Stimulated activated effector memory CD8-positive, alpha-beta T cell treated with anti-CD3 and anti-CD28 coated beads, Interleukin-12 subunit alpha, Interleukin-12 subunit beta, amount 100 ng/mL, for 72 hours (primary cell): ENCODE measurements at regions not wholly inside any gene's neighbourhood (a gene's known extent, or its start where the extent isn't known, plus 50 kb on each side); places are given as distances from the start of the nearest gene placed in this dataset.

ENCODE experiments used
- ATAC-seq: fragments of 150-1000 bp; cut with Tn5 transposase; 2 replicates; pipeline ENCODE4 v1.10.0; 2021
- DNase-seq, 2 donors: peaks; one replicate each; pipeline ENCODE4 v3.0.0; 2021 to 2022; ENCODE audit warnings: low spot score in 2 of 2
- H3K27ac Mint-ChIP-seq: one replicate; pipeline ENCODE4 v1.8.0; 2022; ENCODE audit warnings: mild to moderate bottlenecking, mixed read lengths
- H3K36me3 Mint-ChIP-seq: one replicate; pipeline ENCODE4 v1.8.0; 2022; ENCODE audit warnings: mild to moderate bottlenecking, mixed read lengths
- H3K4me1 Mint-ChIP-seq: one replicate; pipeline ENCODE4 v1.8.0; 2022; ENCODE audit warnings: mixed read lengths
- H3K4me3 Mint-ChIP-seq: one replicate; pipeline ENCODE4 v1.8.0; 2022; ENCODE audit warnings: mild to moderate bottlenecking, mixed read lengths
- H3K9me3 Mint-ChIP-seq: one replicate; pipeline ENCODE4 v1.8.0; 2022; ENCODE audit warnings: mixed read lengths

DNA sequence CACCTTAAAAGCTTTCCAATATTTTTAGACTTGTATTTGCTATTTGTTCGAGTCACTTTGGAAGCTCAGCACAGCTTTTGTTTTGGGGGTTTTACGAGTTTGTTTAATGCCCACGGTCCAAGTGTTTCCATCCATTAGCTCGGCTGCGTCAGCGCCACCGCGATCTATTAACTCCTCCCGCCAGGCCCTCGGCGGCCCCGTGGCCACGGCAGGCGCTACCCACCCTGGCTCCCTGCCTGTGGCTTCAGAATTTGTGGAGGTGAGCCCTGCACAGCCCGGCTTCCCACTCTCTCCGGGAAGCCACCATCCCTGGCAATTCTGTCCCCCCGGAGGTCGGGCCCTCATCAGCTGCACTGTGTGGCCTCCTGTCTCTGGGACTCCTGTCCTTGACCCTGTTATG, 648.5 kb downstream of the BRD1 start:
- H3K4me1 Mint-ChIP-seq: no peaks in the 10 kb centered on the region
- no peak for ATAC-seq
- H3K36me3 Mint-ChIP-seq: no peaks in the 10 kb centered on the region
- H3K4me3 Mint-ChIP-seq: no peak overlapping the region
- no peaks in the 10 kb centered on the region for H3K9me3 Mint-ChIP-seq
- no peak overlapping the region for H3K27ac Mint-ChIP-seq
- DNase-seq: no peak

- Mint-ChIP-seq H3K36me3 (no peaks in the 10 kb centered on the region), H3K9me3 (no peaks in the 10 kb centered on the region), H3K27ac (no peak overlapping the region), H3K4me1 (no peaks in the 10 kb centered on the region), H3K4me3 (no peak overlapping the region)
- ATAC-seq (no peak), DNase-seq (no peak)
These were observed 649.2 kb downstream of the BRD1 start for GRCh38 chr22:49178246-49179005.

DNA sequence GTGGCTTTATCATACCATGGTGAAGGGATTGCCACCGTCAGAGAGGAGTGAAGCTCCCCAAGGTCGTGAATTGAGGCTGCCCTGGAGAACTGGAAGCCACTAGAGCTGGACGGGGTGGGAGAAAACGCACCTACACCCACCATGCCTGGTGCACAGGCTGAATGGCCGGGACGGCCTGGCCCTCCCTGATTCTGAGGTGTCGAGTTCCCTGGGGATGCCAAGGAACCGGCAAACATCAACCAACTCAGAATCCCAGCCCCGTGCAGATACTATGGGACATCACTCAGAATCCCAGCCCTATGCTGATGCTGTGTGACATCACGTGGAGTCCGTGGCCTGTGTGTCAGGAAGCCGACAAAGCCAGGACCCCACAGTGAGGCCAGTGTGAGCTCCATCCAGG, 650.0 kb downstream of the BRD1 start:
- Mint-ChIP-seq H3K9me3 (no peaks in the 10 kb centered on the region), H3K4me1 (no peaks in the 10 kb centered on the region), H3K36me3 (no peaks in the 10 kb centered on the region), H3K27ac (no peak overlapping the region), H3K4me3 (no peak overlapping the region)
- no peak for ATAC-seq
- DNase-seq: no peak

GRCh38 chr22:49176956-49177355, 650.7 kb downstream of the BRD1 start:
- Mint-ChIP-seq H3K27ac (no peak overlapping the region), H3K36me3 (no peaks in the 10 kb centered on the region), H3K4me1 (no peaks in the 10 kb centered on the region), H3K9me3 (no peaks in the 10 kb centered on the region), H3K4me3 (no peak overlapping the region)
- DNase-seq (no peak), ATAC-seq (no peak)

GRCh38 chr22:49170053-49170452, 657.6 kb downstream of the BRD1 start:
- DNase-seq (no peak), ATAC-seq (no peak)
- Mint-ChIP-seq H3K36me3 (no peaks in the 10 kb centered on the region), H3K4me1 (no peaks in the 10 kb centered on the region), H3K4me3 (no peak overlapping the region), H3K27ac (no peak overlapping the region), H3K9me3 (peaks cover 5% of the 10 kb centered on the region)

- Mint-ChIP-seq H3K36me3 (no peaks in the 10 kb centered on the region), H3K27ac (no peak overlapping the region), H3K4me3 (no peak overlapping the region), H3K4me1 (no peaks in the 10 kb centered on the region), H3K9me3 (peaks cover 5% of the 10 kb centered on the region)
- DNase-seq (no peak), ATAC-seq (no peak)
These were observed 658.5 kb downstream of the BRD1 start for GRCh38 chr22:49169074-49169744.

DNA sequence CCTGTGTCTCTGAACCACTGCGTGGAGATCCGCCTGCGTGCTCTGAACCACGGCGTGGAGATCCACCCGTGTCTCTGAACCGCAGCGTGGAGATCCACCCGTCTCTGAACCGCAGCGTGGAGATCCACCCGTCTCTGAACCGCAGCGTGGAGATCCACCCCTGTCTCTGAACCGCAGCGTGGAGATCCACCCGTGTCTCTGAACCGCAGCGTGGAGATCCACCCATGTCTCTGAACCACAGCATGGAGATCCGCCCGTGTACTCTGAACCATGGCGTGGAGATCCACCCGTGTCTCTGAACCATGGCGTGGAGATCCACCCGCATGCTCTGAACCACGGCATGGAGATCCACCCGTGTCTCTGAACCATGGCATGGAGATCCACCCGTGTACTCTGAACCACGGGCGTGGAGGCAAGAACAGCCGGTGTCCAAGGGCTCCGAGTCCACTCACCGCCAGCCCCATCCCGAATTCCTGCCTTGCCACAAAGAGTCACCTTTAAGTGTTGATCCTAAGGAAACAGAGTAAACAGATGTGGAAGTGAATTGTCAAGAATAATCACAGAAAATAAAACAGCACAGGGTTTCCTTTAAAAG, 659.4 kb downstream of the BRD1 start:
- Mint-ChIP-seq H3K27ac (no peak overlapping the region), H3K9me3 (peaks cover 5% of the 10 kb centered on the region), H3K36me3 (no peaks in the 10 kb centered on the region), H3K4me1 (no peaks in the 10 kb centered on the region), H3K4me3 (no peak overlapping the region)
- ATAC-seq (no peak), DNase-seq (no peak)

DNA sequence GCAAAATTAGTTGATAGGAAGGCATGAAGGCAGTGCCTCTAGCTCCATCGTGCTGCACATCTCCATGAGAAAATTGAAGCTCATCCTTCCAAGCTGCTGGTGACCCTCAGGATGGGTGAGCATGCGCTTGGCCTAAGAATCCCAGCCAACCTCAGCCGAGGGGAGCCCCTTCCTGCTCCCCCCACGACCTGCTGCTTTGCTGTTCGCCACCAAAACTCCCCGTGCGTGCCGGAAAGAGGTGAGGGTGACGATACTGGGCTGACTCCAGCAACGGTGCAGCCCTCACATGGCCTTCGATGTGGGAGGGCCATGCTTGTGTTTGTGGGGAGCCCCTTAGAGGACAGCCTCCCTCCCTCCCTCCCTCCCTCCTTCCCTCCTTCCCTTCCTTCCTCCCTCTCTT, 660.9 kb downstream of the BRD1 start:
- no peak overlapping the region for H3K27ac Mint-ChIP-seq
- H3K36me3 Mint-ChIP-seq: no peaks in the 10 kb centered on the region
- no peak for ATAC-seq
- H3K4me1 Mint-ChIP-seq: no peaks in the 10 kb centered on the region
- DNase-seq: no peak
- no peak overlapping the region for H3K4me3 Mint-ChIP-seq
- H3K9me3 Mint-ChIP-seq: peaks cover 5% of the 10 kb centered on the region

DNA sequence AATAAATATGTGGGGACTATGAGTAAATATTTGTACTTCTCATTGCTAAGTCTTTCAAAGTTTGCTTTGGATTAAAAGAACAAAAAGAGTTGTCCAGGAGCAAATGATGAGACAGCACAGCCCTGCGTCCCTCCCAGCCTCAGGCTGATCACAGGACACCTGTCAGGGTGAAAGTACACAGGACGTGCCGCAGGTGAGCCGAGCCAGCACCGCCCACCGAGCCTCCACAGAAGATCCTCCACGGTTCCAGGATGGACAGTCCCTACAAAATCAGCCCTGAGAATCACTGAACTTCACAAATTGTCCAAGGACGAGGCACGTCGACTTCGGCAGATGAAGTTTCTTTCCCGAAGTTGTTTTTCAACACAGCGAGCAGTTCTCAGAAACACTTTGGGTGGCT, 661.5 kb downstream of the BRD1 start:
- no peak overlapping the region for H3K4me3 Mint-ChIP-seq
- no peak for ATAC-seq
- no peak overlapping the region for H3K27ac Mint-ChIP-seq
- H3K9me3 Mint-ChIP-seq: peaks cover 2% of the 10 kb centered on the region
- DNase-seq: no peak
- no peaks in the 10 kb centered on the region for H3K4me1 Mint-ChIP-seq
- no peaks in the 10 kb centered on the region for H3K36me3 Mint-ChIP-seq

GRCh38 chr22:49164773-49165320, 662.8 kb downstream of the BRD1 start:
- no peaks in the 10 kb centered on the region for H3K9me3 Mint-ChIP-seq
- H3K4me1 Mint-ChIP-seq: no peaks in the 10 kb centered on the region
- H3K4me3 Mint-ChIP-seq: no peak overlapping the region
- no peak overlapping the region for H3K27ac Mint-ChIP-seq
- H3K36me3 Mint-ChIP-seq: no peaks in the 10 kb centered on the region
- DNase-seq: no peak
- no peak for ATAC-seq

- Mint-ChIP-seq H3K9me3 (no peaks in the 10 kb centered on the region), H3K36me3 (no peaks in the 10 kb centered on the region), H3K4me3 (no peak overlapping the region), H3K4me1 (no peaks in the 10 kb centered on the region), H3K27ac (no peak overlapping the region)
- ATAC-seq: no peak
- DNase-seq: no peak
These were observed 663.5 kb downstream of the BRD1 start for GRCh38 chr22:49163960-49164690.

- Mint-ChIP-seq H3K4me1 (no peaks in the 10 kb centered on the region), H3K27ac (no peak overlapping the region), H3K36me3 (no peaks in the 10 kb centered on the region), H3K4me3 (no peak overlapping the region), H3K9me3 (no peaks in the 10 kb centered on the region)
- no peak for ATAC-seq
- no peak for DNase-seq
These were observed 664.3 kb downstream of the BRD1 start for GRCh38 chr22:49163258-49163959.

DNA sequence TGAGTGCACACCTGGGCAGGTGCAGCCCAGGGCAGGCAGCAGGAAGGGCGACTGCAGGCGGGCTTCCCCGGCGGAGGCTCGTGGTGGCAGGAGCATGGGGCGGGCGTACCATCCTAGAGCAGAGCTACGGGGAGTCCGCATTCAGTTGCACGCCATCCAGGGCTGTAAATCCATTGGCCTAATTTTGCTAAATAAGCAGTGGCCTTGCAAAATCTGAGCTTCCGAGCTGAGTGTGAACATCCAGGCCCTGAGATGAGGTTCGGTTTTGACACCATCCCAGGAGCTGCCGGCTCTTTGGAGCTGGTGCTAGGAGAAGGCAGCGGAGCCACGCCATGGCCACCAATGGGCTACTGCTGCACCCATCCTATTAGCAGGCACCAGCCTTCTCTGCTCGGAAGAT, 664.8 kb downstream of the BRD1 start:
- Mint-ChIP-seq H3K4me3 (no peak overlapping the region), H3K36me3 (no peaks in the 10 kb centered on the region), H3K27ac (no peak overlapping the region), H3K4me1 (no peaks in the 10 kb centered on the region), H3K9me3 (no peaks in the 10 kb centered on the region)
- ATAC-seq (no peak), DNase-seq (no peak)

GRCh38 chr22:49161002-49161850, 666.4 kb downstream of the BRD1 start:
- no peaks in the 10 kb centered on the region for H3K9me3 Mint-ChIP-seq
- ATAC-seq (no peak), DNase-seq (no peak)
- H3K4me1 Mint-ChIP-seq: no peaks in the 10 kb centered on the region
- no peak overlapping the region for H3K4me3 Mint-ChIP-seq
- H3K36me3 Mint-ChIP-seq: no peaks in the 10 kb centered on the region
- no peak overlapping the region for H3K27ac Mint-ChIP-seq
